Omental fat pad (tissue), 3 donors: ENCODE measurements at regions not wholly inside any gene's neighbourhood (a gene's known extent, or its start where the extent isn't known, plus 50 kb on each side); places are given as distances from the start of the nearest gene placed in this dataset.

Experiments used
- ATAC-seq: fragments of 150-250 bp; one replicate; pipeline ENCODE4 v1.9.1; 2016; ENCODE audit warnings: mild to moderate bottlenecking, moderate library complexity; ENCODE audit not compliant: low FRiP score
- DNase-seq: peaks from one replicate; pipeline ENCODE4 v3.0.0-alpha.2; 2019; ENCODE audit warnings: low spot score
- CTCF ChIP-seq, 3 donors: fragments of 450-650 bp; IDR thresholded peaks; one replicate each; pipeline ENCODE4 v1.5.1; 2016 to 2017; ENCODE audit warnings: antibody characterized with exemption in 3 of 3, mild to moderate bottlenecking in 3 of 3, moderate library complexity in 2 of 3

- DNase-seq (no peak), ATAC-seq (no peak)
- TF ChIP-seq CTCF (IDR thresholded peaks at IDR 0.05): no peak
Measured at GRCh38 chr17:77393274-77393600, 252.5 kb downstream of the SEC14L1 start.

- ATAC-seq (no peak), DNase-seq (no peak)
- TF ChIP-seq CTCF (IDR thresholded peaks at IDR 0.05): no peak
Measured at GRCh38 chr17:77393867-77394539, 253.2 kb downstream of the SEC14L1 start.

- ATAC-seq (no peak), DNase-seq (no peak)
- TF ChIP-seq CTCF (IDR thresholded peaks at IDR 0.05): no peak
Measured at GRCh38 chr17:77394540-77395295, 253.9 kb downstream of the SEC14L1 start.

GRCh38 chr17:77395501-77396048, 254.8 kb downstream of the SEC14L1 start:
- ATAC-seq: no peak
- TF ChIP-seq CTCF (IDR thresholded peaks at IDR 0.05): no peak

GRCh38 chr17:77396610-77397009, 255.8 kb downstream of the SEC14L1 start:
- ATAC-seq: no peak
- no peak for DNase-seq
- TF ChIP-seq CTCF (IDR thresholded peaks at IDR 0.05): no peak

More at GRCh38 chr17:77395501-77396048, 254.8 kb downstream of the SEC14L1 start:
- DNase-seq: no peak

GRCh38 chr17:77398274-77398673, 257.5 kb downstream of the SEC14L1 start:
- TF ChIP-seq CTCF (IDR thresholded peaks at IDR 0.05): no peak
- DNase-seq: no peak

More at GRCh38 chr17:77398274-77398673, 257.5 kb downstream of the SEC14L1 start:
- no peak for ATAC-seq
